B cell (primary cell): ENCODE measurements at regions not wholly inside any gene's neighbourhood (a gene's known extent, or its start where the extent isn't known, plus 50 kb on each side); places are given as distances from the start of the nearest gene placed in this dataset.

ENCODE experiments used
- ATAC-seq: fragments of 200-7000 bp; cut with Tn5 transposase; one replicate; pipeline ENCODE4 v1.10.0; 2021; ENCODE audit warnings: low read depth, mild to moderate bottlenecking, moderate number of reproducible peaks, moderate library complexity
- CTCF ChIA-PET: fragments of 350-600 bp; sonication (Branson Sonifier 250); formaldehyde crosslinking; loops from one replicate; lab custom pipeline; 2021; ENCODE audit warnings: antibody characterized with exemption, inconsistent platforms; lab: Charles Lee
- POLR2A ChIA-PET: fragments of 350-600 bp; sonication (Branson Sonifier 250); formaldehyde crosslinking; loops from one replicate; lab custom pipeline; 2021; ENCODE audit warnings: antibody characterized with exemption; lab: Charles Lee
- DNase-seq: peaks from one replicate; pipeline ENCODE4 v3.0.0; 2013
- H2AFZ ChIP-seq: 2 replicates; pipeline ENCODE4 v1.6.1; 2012; ENCODE audit warnings: mild to moderate bottlenecking, low read depth, low read length; ENCODE audit not compliant: insufficient read depth, poor library complexity, severe bottlenecking
- H3K27ac ChIP-seq, 2 donors: 1 replicate in 1 of 2; 2 replicates in 1 of 2; pipeline ENCODE4 v1.5.1; 2012 to 2013; ENCODE audit warnings: low read length in 2 of 2, mild to moderate bottlenecking in 2 of 2, moderate library complexity in 1 of 2
- H3K27me3 ChIP-seq, 4 experiments: fragments of 200-600 bp in 1 of 4; sonication (generic) in 1 of 4; replicated peaks in 1 of 4; 1 replicate in 2 of 4; 2 replicates in 2 of 4; pipeline versions ENCODE4 v1.6.1 to v1.7.0; 2013 to 2016; ENCODE audit warnings: low read length in 3 of 4, mild to moderate bottlenecking in 2 of 4, mixed read lengths in 1 of 4, moderate library complexity in 1 of 4; ENCODE audit not compliant: insufficient read depth in 4 of 4, control insufficient read depth in 3 of 4; ENCODE audit errors: control extremely low read depth in 1 of 4
- H3K36me3 ChIP-seq, 2 experiments: replicated peaks in 1 of 2; 1 replicate in 1 of 2; 2 replicates in 1 of 2; pipeline versions ENCODE4 v1.6.1 to v1.7.1; 2013; ENCODE audit warnings: low read length in 1 of 2; ENCODE audit not compliant: insufficient read depth in 2 of 2, control insufficient read depth in 1 of 2; ENCODE audit errors: control extremely low read depth in 1 of 2, extremely low read depth in 1 of 2
- H3K4me1 ChIP-seq, 2 donors: fragments of 200-600 bp in 1 of 2; sonication (generic) in 1 of 2; 1 replicate in 1 of 2; 2 replicates in 1 of 2; pipeline versions ENCODE4 v1.5.1 to v1.6.1; 2013 to 2017; ENCODE audit warnings: low read length in 2 of 2; ENCODE audit not compliant: control insufficient read depth in 2 of 2, insufficient read depth in 2 of 2
- H3K4me2 ChIP-seq: replicated peaks from 2 replicates; pipeline ENCODE3; 2012; ENCODE audit warnings: mild to moderate bottlenecking, low read depth, low read length; ENCODE audit not compliant: poor library complexity, severe bottlenecking
- H3K4me3 ChIP-seq, 5 experiments: fragments of 200-600 bp in 1 of 5; sonication (generic) in 1 of 5; 1 replicate in 3 of 5; 2 replicates in 2 of 5; pipeline versions ENCODE4 v1.5.1 to v1.7.0; 2011 to 2016; ENCODE audit warnings: low read length in 4 of 5, mild to moderate bottlenecking in 4 of 5, low read depth in 2 of 5, control low read depth in 1 of 5, moderate library complexity in 1 of 5; ENCODE audit not compliant: insufficient read depth in 1 of 5; ENCODE audit errors: control extremely low read depth in 1 of 5, extremely low read depth in 1 of 5
- H3K79me2 ChIP-seq: fragments of 200-600 bp; sonication (generic); one replicate; pipeline ENCODE4 v1.6.0; 2016; ENCODE audit warnings: low read length; ENCODE audit not compliant: control insufficient read depth, insufficient read depth
- H3K9ac ChIP-seq: fragments of 200-600 bp; sonication (generic); 2 replicates; pipeline ENCODE4 v1.6.1; 2017; ENCODE audit warnings: mild to moderate bottlenecking, low read length, moderate library complexity
- H3K9me3 ChIP-seq, 3 donors: one replicate each; pipeline versions ENCODE4 v1.6.1 to v1.7.1; 2013; ENCODE audit warnings: low read length in 2 of 3; ENCODE audit not compliant: control insufficient read depth in 2 of 3, insufficient read depth in 1 of 3; ENCODE audit errors: control extremely low read depth in 1 of 3
- H4K20me1 ChIP-seq: 2 replicates; pipeline ENCODE4 v1.6.0; 2012; ENCODE audit warnings: mild to moderate bottlenecking, low read length; ENCODE audit not compliant: insufficient read depth, control insufficient read depth, poor library complexity, severe bottlenecking
- H3K27ac Mint-ChIP-seq: one replicate; pipeline ENCODE4 v1.8.0; 2021; ENCODE audit warnings: mixed read lengths
- H3K27me3 Mint-ChIP-seq: one replicate; pipeline ENCODE4 v1.8.0; 2021; ENCODE audit warnings: mixed read lengths
- H3K4me1 Mint-ChIP-seq: one replicate; pipeline ENCODE4 v1.8.0; 2021; ENCODE audit warnings: mixed read lengths
- H3K4me3 Mint-ChIP-seq: one replicate; pipeline ENCODE4 v1.8.0; 2021; ENCODE audit warnings: mixed read lengths
- H3K9me3 Mint-ChIP-seq: one replicate; pipeline ENCODE4 v1.8.0; 2022; ENCODE audit warnings: mixed read lengths; ENCODE audit not compliant: insufficient read depth
- EZH2 ChIP-seq: IDR thresholded peaks from 2 replicates; pipeline ENCODE4 v1.6.1; 2012; ENCODE audit warnings: borderline replicate concordance, low read depth, mild to moderate bottlenecking, moderate library complexity, low read length; ENCODE audit not compliant: insufficient read depth, poor library complexity, severe bottlenecking
- WGBS: methylation state at CpG from one replicate; pipeline ENCODE4 v1.1.5; 2013; ENCODE audit warnings: missing lambda C conversion rate; ENCODE audit not compliant: insufficient coverage; 5-methylcytosine and 5-hydroxymethylcytosine counted together
- intact Hi-C: fragments of 100-400 bp; cut with micrococcal nuclease; formaldehyde crosslinking; loops from one replicate; pipeline ENCODE4 v1.10.0; 2022
- TF ChIP-seq, protein P1 (sequence below): fragments of 200-600 bp; IDR thresholded peaks from one replicate; pipeline ENCODE4 v1.8.0; 2022; ENCODE audit warnings: antibody characterized with exemption, mild to moderate bottlenecking

DNA sequence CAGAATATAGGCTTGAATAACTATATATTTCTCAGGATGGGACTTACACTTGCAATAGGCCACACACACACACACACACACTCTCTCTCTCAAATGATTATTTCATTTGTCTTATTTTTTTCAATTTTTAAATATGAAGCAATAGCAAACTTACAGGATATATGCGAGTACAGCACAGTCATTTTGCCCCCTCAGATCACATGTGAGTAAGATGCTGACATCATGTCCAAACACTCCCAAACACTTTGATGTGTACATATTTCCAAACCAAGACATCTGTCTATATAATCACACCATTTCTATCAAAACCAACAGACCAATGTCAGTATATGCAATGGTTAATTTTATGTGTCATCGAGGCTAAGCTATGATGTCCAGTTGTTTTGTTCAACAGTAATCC, 1535.9 kb upstream of the FLRT2 start:
- H3K9ac ChIP-seq, result no peak overlapping the region
- no peak overlapping the region for H3K27ac Mint-ChIP-seq
- no peaks in the 10 kb centered on the region for H3K4me1 ChIP-seq
- H2AFZ ChIP-seq, result no peak overlapping the region
- peaks cover 4% of the 10 kb centered on the region for H3K9me3 Mint-ChIP-seq
- POLR2A ChIA-PET, result no interaction called here
- H3K27me3 Mint-ChIP-seq, result no peaks in the 10 kb centered on the region
- H3K9me3 ChIP-seq, result peaks cover 0 to 2% (median 1%) of the 10 kb centered on the region in 3 donors
- H3K36me3 ChIP-seq, result no peaks in the 10 kb centered on the region
- no CpG with 5 or more reads among the region's 2 CpGs for WGBS
- H3K4me2 ChIP-seq, result no peak overlapping the region
- no peak for TF ChIP-seq EZH2
- TF ChIP-seq, protein P1, sequence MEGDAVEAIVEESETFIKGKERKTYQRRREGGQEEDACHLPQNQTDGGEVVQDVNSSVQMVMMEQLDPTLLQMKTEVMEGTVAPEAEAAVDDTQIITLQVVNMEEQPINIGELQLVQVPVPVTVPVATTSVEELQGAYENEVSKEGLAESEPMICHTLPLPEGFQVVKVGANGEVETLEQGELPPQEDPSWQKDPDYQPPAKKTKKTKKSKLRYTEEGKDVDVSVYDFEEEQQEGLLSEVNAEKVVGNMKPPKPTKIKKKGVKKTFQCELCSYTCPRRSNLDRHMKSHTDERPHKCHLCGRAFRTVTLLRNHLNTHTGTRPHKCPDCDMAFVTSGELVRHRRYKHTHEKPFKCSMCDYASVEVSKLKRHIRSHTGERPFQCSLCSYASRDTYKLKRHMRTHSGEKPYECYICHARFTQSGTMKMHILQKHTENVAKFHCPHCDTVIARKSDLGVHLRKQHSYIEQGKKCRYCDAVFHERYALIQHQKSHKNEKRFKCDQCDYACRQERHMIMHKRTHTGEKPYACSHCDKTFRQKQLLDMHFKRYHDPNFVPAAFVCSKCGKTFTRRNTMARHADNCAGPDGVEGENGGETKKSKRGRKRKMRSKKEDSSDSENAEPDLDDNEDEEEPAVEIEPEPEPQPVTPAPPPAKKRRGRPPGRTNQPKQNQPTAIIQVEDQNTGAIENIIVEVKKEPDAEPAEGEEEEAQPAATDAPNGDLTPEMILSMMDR, result no peak
- no peaks in the 10 kb centered on the region for H3K79me2 ChIP-seq
- no peak overlapping the region for H3K27ac ChIP-seq
- no peak overlapping the region for H3K4me3 Mint-ChIP-seq
- DNase-seq (no peak), ATAC-seq (no peak)
- H3K4me1 Mint-ChIP-seq, result no peaks in the 10 kb centered on the region
- no peaks in the 10 kb centered on the region for H4K20me1 ChIP-seq
- no peak overlapping the region for H3K4me3 ChIP-seq
- H3K27me3 ChIP-seq, result no peaks in the 10 kb centered on the region
- intact Hi-C loops, result no loop called here
- CTCF ChIA-PET, result no interaction called here

DNA sequence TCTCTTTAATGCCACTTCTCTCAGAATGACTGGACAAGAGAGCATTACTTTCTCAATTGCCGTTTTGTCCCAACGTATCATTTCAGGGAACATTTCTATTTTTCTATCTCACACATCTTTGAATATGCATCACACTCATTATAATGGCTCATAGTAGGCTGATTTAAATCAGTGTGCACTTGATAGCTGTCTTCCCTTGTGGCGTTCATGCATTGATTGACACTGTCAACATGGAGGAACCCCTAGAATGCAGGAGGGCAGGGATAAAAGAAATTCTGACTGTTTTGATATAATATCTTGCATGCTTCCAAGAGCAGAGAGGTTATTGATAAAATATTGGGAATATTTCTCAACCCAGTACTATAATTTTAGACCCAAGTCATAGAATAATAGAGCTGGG, 1528.9 kb upstream of the FLRT2 start:
- Mint-ChIP-seq H3K27me3 (no peaks in the 10 kb centered on the region), H3K27ac (no peak overlapping the region), H3K4me1 (no peaks in the 10 kb centered on the region), H3K9me3 (peaks cover 11% of the 10 kb centered on the region), H3K4me3 (no peak overlapping the region)
- ATAC-seq (no peak), DNase-seq (no peak)
- TF ChIP-seq, protein P1, result no peak
- no peak for TF ChIP-seq EZH2
- Histone ChIP-seq H3K4me2 (no peak overlapping the region), H3K9ac (no peak overlapping the region), H2AFZ (no peak overlapping the region), H3K36me3 (no peaks in the 10 kb centered on the region), H3K27me3 (no peaks in the 10 kb centered on the region), H3K4me1 (no peaks in the 10 kb centered on the region), H3K4me3 (no peak overlapping the region), H3K9me3 (peaks cover 0 to 4% (median 0%) of the 10 kb centered on the region in 3 donors), H4K20me1 (no peaks in the 10 kb centered on the region), H3K79me2 (no peaks in the 10 kb centered on the region), H3K27ac (no peak overlapping the region)
- POLR2A ChIA-PET, result no interaction called here
- CTCF ChIA-PET, result no interaction called here
- WGBS, result 83% methylated on average over 1 of the region's 3 CpGs
- intact Hi-C loops, result no loop called here
